ENCODE measurements at regions not wholly inside any gene's neighbourhood (a gene's known extent, or its start where the extent isn't known, plus 50 kb on each side); places are given as distances from the start of the nearest gene placed in this dataset.

- no peak for DNase-seq
Measured at GRCh38 chr2:67660015-67660602, 263.0 kb downstream of the ETAA1 start.

DNA sequence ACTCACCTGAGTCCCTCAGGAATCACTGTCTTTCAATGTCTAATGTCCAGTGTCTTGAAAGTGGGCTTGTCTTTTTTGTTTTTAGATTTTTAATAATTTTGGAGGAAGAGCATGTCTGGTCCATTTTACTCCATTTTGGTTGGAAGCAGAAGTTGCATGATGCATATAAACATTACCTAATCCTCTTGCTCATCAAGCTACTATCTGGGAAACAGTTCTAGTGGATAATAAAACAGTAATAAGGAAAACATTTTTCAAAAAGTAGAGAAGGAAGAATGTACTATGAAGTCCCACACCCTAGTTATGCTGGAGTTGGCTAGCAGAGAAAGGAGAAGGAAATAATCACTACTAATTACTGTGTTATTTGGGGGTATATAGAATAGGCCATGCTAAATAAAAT is 263.7 kb downstream of the ETAA1 start:
- DNase-seq: no peak

DNA sequence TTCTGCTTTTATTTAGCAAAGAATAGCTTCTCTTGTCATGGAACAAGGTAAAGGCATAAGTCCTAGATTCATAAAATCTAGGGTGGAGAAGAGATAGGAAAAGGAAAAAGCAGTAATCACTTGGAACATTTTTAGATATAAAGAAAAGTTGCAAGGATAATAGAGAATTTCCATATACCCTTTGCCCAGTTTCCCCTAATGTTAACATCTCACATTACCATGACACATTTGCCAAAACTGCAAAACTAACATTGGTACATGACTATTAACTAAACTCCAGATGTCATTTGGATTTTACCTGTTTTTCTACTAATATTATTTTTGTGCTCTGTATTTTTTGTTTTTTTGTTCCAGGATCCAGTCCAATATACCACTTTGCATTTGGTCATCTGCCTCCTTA is 265.1 kb downstream of the ETAA1 start:
- no peak for DNase-seq

- no peak for DNase-seq
Measured at GRCh38 chr2:67663776-67664175, 266.6 kb downstream of the ETAA1 start.

GRCh38 chr2:67666386-67667053 is 269.4 kb downstream of the ETAA1 start:
- DNase-seq: no peak

DNA sequence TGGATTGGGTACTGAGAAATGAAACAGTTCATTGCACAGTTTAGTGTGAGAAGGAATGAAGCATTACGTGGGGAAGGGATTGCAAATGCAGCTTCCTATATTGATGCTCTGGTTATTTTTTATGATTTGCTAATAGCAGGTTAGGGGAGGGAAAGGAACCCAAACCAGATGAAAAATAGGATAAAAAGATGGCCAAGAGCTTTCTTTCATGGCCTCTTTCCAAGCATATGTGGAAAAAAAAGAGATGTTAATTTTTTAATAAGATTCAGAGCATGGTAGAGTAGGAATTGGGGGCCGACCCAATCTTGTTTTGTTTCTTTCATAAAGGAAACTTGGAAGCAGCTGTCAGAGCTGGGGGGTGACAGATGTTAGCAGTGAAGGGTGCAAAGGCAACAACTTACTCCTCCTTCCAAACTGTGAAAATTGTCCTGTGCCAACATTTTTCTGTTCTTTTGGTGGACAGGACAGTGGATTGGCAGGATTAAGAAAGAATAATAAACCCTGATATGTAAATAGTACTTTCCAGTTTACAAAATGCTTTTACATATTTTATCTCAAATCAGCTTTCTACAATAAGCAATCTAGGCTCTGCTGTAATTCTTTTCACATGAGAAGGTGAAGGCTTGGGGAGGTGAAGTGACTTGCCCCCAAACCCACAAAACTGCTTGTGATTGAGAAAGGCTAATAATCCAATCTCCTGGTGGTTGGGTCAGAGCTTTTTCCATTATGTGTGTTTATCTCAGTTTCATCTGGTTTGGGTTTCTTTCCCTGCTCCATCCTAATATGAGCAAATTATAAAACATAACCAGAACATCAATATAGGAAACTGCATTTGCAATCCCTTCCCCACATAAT is 270.1 kb downstream of the ETAA1 start:
- no peak for DNase-seq

GRCh38 chr2:67668538-67668937 is 271.4 kb downstream of the ETAA1 start:
- DNase-seq: no peak

DNA sequence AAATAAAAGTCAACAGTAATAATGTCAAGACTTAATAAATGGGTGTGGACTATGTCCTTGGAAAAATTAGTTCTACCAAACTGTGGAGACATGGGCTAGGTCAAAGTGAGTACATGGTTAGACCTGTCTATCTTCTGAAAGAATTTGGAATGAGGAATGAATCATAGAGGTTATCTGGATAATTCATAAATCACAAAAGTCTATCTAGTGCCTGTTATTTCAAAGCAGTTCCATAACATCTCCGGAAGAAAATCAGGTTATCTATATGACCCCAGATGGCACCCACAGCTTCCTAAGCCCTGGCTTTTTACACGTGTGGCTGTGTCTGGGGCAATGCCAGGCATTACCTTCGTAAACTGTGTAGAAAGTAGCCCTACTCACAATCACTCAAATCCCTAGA is 272.0 kb downstream of the ETAA1 start:
- DNase-seq: no peak

DNA sequence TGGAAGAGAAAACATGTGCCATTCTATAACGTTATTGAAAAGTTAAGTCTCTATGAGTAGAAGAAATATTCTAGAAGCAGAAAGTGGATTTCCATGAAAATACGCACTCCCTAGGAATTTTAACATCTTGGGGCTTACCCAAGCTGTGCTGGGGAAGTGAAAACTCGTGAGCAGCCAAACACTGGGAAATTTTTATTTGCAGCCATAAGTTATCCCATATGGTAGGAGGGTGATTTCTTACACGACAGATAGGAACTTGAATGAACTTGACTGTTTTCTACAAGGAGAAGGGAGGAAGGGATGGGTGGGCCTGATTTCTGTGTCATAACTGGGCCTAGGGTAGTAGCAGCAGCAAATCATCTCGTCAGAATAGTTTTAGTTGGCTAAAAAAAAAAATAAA is 272.6 kb downstream of the ETAA1 start:
- DNase-seq: no peak

- no peak for DNase-seq
Measured at GRCh38 chr2:67670747-67671183, 273.6 kb downstream of the ETAA1 start.

GRCh38 chr2:67671464-67672450 is 274.6 kb downstream of the ETAA1 start:
- DNase-seq: no peak

GRCh38 chr2:67674668-67675067 is 277.5 kb downstream of the ETAA1 start:
- DNase-seq: no peak

DNA sequence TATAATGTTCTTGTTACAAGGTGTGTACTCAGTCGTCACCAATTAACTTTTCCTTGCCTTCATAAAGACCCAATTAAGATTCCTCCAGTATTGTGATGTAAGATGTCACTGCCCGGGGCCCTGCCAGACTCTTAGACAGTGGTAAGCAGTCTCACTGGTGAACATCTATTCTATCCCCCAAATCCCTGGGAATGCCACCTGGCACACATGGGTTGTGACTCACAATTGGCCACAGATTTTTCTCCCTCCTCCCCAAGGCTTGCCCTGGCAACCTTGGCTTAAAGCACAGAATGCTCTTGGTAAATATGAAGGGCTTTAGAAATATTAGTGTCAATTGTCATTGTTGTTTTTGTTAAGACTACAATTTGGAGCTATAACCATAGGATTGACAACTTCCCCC is 287.9 kb downstream of the ETAA1 start:
- no peak for DNase-seq

DNA sequence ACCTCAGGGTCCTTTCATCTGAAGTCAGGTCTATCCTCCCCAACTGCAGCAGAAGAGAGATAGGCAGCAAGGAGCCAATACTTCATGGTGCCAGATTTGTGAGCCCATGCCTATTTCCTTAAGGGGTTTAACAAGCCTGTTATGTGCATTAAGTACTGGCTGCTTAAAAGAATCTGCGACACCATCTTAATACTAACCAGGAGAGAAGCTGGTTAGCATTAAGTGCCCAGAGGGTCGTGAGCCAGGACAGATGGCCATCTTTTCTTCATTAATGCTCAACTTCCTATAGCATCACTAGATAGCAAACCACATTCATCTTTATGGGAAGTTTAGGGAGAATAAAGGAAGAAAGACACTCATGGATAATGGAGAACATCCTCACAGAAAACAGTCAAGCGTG is 289.1 kb downstream of the ETAA1 start:
- no peak for DNase-seq

DNA sequence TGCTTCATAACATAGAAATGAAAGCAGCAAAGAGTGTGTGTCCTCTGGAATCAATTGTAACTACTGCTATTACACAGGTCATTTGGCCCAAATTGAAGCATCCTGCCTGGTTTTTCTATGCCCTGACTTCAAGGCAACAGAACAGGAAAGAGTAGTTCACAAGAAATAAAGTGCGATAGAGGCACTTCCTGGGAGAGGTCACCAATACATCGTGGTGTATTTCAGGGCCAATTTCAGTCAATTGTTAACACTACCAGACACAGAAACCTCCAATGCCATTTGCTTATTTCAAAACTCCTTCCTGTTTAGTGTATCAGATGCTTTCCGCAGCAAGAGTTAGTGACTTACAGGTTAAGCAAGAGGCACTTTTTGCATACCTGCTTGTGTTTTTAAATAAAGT is 292.1 kb downstream of the ETAA1 start:
- DNase-seq: no peak

- no peak for DNase-seq
Measured at GRCh38 chr2:67689651-67690050, 292.5 kb downstream of the ETAA1 start.

DNA sequence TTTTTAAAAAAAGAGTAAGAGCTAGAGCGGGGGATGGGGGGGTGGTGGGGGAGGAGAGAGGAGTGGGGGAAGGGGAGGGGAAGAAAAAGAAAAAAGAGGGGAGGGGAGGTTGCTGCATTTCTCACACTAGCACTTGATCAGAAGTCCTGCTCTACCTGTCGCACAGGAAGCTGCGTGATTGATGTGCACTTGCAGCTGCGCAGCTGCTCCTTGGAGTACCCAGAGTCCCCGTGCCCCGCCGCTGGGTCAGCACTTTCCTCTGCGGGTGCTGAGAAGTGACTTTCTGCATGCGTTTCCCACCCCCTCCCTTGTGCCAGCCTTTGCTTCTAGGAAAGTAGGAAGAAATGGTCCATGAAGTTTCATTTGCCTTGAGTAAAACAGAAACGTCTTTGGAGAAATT is 297.3 kb downstream of the ETAA1 start:
- no peak for DNase-seq

DNA sequence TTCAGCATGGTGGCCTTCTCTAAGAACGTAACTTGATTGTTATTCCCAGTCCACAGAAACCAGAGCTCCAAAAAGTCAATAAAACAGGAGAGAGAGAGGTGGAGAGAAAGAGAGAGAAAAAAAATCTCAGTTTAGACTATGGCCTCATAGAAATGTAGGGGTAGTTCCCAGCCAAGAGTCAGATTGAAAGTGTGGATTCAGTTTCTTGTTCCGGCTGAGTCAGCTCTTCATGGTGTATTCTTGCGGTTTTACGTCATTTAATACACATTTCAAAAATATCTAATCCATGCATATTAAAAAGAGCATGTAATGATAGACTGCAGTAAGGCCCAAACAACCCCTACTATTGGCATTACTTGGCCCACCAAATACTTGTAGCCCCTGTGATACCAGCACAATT is 303.9 kb downstream of the ETAA1 start:
- DNase-seq: no peak

DNA sequence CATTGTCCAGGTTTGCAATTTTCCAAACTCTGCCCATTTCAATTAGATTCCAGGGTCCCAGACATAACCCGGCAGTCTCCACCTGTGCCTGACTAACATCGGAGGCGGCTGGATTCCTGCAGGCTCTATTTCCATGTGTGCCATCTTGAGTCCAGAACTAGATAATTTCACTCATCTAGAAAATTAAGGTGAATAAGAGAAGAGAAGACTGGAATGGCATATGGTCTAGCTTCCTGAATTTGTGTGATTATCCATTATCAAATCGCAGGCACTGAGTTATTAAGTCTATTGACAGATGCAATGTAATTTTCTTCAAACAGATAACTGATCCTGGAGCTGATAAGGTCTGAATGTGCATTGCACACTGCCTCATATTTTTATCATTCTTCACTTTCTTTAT is 305.2 kb downstream of the ETAA1 start:
- no peak for DNase-seq

GRCh38 chr2:67702937-67703336 is 305.8 kb downstream of the ETAA1 start:
- no peak for DNase-seq

DNA sequence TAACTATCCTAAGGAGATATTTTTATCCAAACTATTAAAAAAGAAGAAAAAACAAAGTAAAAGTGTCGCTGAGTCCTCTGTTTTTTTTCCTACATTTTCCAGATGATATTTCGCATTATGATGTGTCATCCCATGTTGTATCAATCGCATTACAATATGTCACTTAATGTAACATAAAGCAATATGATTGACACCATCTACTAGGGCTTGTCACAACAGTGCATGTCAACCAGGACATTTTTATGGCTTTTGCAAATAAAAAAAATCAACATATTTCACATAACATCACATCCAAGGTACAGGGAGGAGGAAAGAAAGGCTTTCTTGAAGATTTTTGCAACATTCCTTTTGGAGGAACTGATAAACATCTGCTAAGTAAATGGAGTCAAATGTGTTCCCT is 308.9 kb downstream of the ETAA1 start:
- no peak for DNase-seq

GRCh38 chr2:67707896-67708295 is 310.8 kb downstream of the ETAA1 start:
- DNase-seq: no peak

DNA sequence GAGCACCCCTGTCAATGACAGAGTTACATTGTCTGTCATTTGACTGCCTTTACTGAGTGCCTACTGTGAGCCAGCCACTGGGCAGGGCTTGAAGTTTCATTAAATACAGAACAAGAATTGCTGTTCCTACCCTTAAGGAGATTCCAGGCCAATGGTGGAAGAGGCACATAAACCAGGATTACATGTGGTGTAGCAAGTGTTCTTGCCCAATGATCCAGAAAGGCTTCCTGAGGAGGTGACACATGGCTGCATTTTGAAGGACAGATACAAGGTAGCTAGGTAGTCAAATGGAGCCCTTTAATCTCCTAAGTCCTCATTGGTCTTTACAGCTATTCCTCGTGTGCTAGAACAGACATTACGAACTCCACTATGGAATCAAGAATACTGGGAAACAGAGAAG is 312.7 kb downstream of the ETAA1 start:
- DNase-seq: no peak

Measured in inflammatory macrophage treated with lipopolysaccharide for 1 hour (primary cell).